H9 (cell line): ENCODE measurements at regions not wholly inside any gene's neighbourhood (a gene's known extent, or its start where the extent isn't known, plus 50 kb on each side); places are given as distances from the start of the nearest gene placed in this dataset.

Experiments
- DNase-seq: peaks from one replicate; pipeline ENCODE4 v3.0.0-alpha.2; 2017
- H2AFZ ChIP-seq: one replicate; pipeline ENCODE4 v1.6.1; 2013; ENCODE audit warnings: mild to moderate bottlenecking, low read length, control low read depth, moderate library complexity
- H2AK5ac ChIP-seq: 2 replicates; pipeline ENCODE4 v1.6.1; 2013; ENCODE audit warnings: low read length, control low read depth, mixed read lengths; ENCODE audit not compliant: insufficient read length
- H2BK120ac ChIP-seq: one replicate; pipeline ENCODE4 v1.6.1; 2013; ENCODE audit warnings: low read depth, mild to moderate bottlenecking, low read length, control low read depth, inconsistent platforms; ENCODE audit not compliant: poor library complexity, severe bottlenecking
- H2BK12ac ChIP-seq: 2 replicates; pipeline ENCODE4 v1.6.1; 2013; ENCODE audit warnings: low read length, control low read depth, mixed read lengths, low read depth; ENCODE audit not compliant: insufficient read length
- H2BK15ac ChIP-seq: 2 replicates; pipeline ENCODE4 v1.6.1; 2013; ENCODE audit warnings: low read depth, low read length, control low read depth
- H2BK20ac ChIP-seq: one replicate; pipeline ENCODE4 v1.6.1; 2013; ENCODE audit warnings: low read depth, mild to moderate bottlenecking, low read length, control low read depth, inconsistent platforms; ENCODE audit not compliant: poor library complexity, severe bottlenecking
- H2BK5ac ChIP-seq: 2 replicates; pipeline ENCODE4 v1.6.1; 2013; ENCODE audit warnings: low read length, control low read depth, mixed read lengths; ENCODE audit not compliant: insufficient read length
- H3K14ac ChIP-seq: 2 replicates; pipeline ENCODE4 v1.6.1; 2013; ENCODE audit warnings: low read length, control low read depth; ENCODE audit not compliant: insufficient read depth
- H3K18ac ChIP-seq: 2 replicates; pipeline ENCODE4 v1.6.1; 2013; ENCODE audit warnings: low read depth, mild to moderate bottlenecking, mixed read lengths, low read length, control low read depth; ENCODE audit not compliant: insufficient read length
- H3K23ac ChIP-seq: 2 replicates; pipeline ENCODE4 v1.6.1; 2013; ENCODE audit warnings: low read length, control low read depth, mixed read lengths, low read depth; ENCODE audit not compliant: insufficient read length
- H3K23me2 ChIP-seq: 2 replicates; pipeline ENCODE4 v1.6.1; 2013; ENCODE audit warnings: low read depth, mild to moderate bottlenecking, mixed read lengths, low read length, control low read depth; ENCODE audit not compliant: insufficient read length, poor library complexity, severe bottlenecking
- H3K27ac ChIP-seq: 2 replicates; pipeline ENCODE4 v1.5.1; 2013; ENCODE audit warnings: low read length, control low read depth, mixed read lengths, low read depth; ENCODE audit not compliant: insufficient read length
- H3K27me3 ChIP-seq: 2 replicates; pipeline ENCODE4 v1.6.1; 2013; ENCODE audit warnings: low read length, control low read depth, inconsistent platforms; ENCODE audit not compliant: insufficient read depth
- H3K4ac ChIP-seq: 2 replicates; pipeline ENCODE4 v1.6.1; 2013; ENCODE audit warnings: low read depth, mild to moderate bottlenecking, control low read depth, inconsistent platforms, low read length, moderate library complexity
- H3K4me1 ChIP-seq: 2 replicates; pipeline ENCODE4 v1.6.1; 2013; ENCODE audit warnings: low read length, control low read depth, inconsistent platforms; ENCODE audit not compliant: insufficient read depth
- H3K4me2 ChIP-seq: 2 replicates; pipeline ENCODE4 v1.6.1; 2013; ENCODE audit warnings: low read length, control low read depth, mixed read lengths; ENCODE audit not compliant: insufficient read length, insufficient read depth
- H3K56ac ChIP-seq: 2 replicates; pipeline ENCODE4 v1.6.1; 2013; ENCODE audit warnings: low read depth, mild to moderate bottlenecking, mixed read lengths, low read length, control low read depth; ENCODE audit not compliant: insufficient read length
- H3K79me1 ChIP-seq: 2 replicates; pipeline ENCODE4 v1.6.1; 2013; ENCODE audit warnings: low read depth, mild to moderate bottlenecking, moderate library complexity, low read length, control low read depth, inconsistent platforms; ENCODE audit not compliant: insufficient read depth, poor library complexity, severe bottlenecking
- H3K79me2 ChIP-seq: 2 replicates; pipeline ENCODE4 v1.6.1; 2013; ENCODE audit warnings: low read length, control low read depth, inconsistent platforms; ENCODE audit not compliant: insufficient read depth
- H3K9ac ChIP-seq: 2 replicates; pipeline ENCODE4 v1.6.1; 2013; ENCODE audit warnings: low read length, control low read depth, mixed read lengths; ENCODE audit not compliant: insufficient read length; ENCODE audit errors: extremely low read depth
- H3K9me3 ChIP-seq: one replicate; pipeline ENCODE4 v1.6.1; 2013; ENCODE audit warnings: low read depth, low read length, inconsistent platforms; ENCODE audit not compliant: control insufficient read depth
- H3T11ph ChIP-seq: one replicate; pipeline ENCODE4 v1.6.1; 2013; ENCODE audit warnings: mild to moderate bottlenecking, low read length, control low read depth, inconsistent platforms
- H4K20me1 ChIP-seq: one replicate; pipeline ENCODE4 v1.6.1; 2013; ENCODE audit not compliant: control insufficient read depth, insufficient read length, insufficient read depth
- H4K5ac ChIP-seq: 2 replicates; pipeline ENCODE4 v1.6.1; 2013; ENCODE audit warnings: low read depth, mild to moderate bottlenecking, mixed read lengths, low read length, control low read depth; ENCODE audit not compliant: insufficient read length
- H4K8ac ChIP-seq: replicated peaks from 2 replicates; pipeline ENCODE4 v1.6.1; 2013; ENCODE audit warnings: low read length, control low read depth, mixed read lengths, low read depth; ENCODE audit not compliant: insufficient read length
- H4K91ac ChIP-seq: 2 replicates; pipeline ENCODE4 v1.6.1; 2013; ENCODE audit warnings: low read depth, mild to moderate bottlenecking, moderate library complexity, mixed read lengths, low read length, control low read depth; ENCODE audit not compliant: insufficient read length
- H3K27ac Mint-ChIP-seq, 3 experiments: 2 replicates in 2 of 3; 3 replicates in 1 of 3; pipeline ENCODE4 v1.8.0; 2020 to 2021; ENCODE audit warnings: mixed read lengths in 3 of 3, mild to moderate bottlenecking in 1 of 3, moderate library complexity in 1 of 3
- H3K27me3 Mint-ChIP-seq: 2 replicates; pipeline ENCODE4 v1.8.0; 2021; ENCODE audit warnings: low read depth, mild to moderate bottlenecking, moderate library complexity, mixed read lengths
- H3K36me3 Mint-ChIP-seq, 3 experiments: 2 replicates in 2 of 3; 3 replicates in 1 of 3; pipeline ENCODE4 v1.8.0; 2020 to 2021; ENCODE audit warnings: low read depth in 3 of 3, mixed read lengths in 3 of 3; ENCODE audit not compliant: insufficient read depth in 1 of 3
- H3K4me1 Mint-ChIP-seq, 2 experiments: 2 replicates each; pipeline ENCODE4 v1.8.0; 2020; ENCODE audit warnings: mixed read lengths in 2 of 2
- H3K4me3 Mint-ChIP-seq, 2 experiments: 2 replicates in 1 of 2; 3 replicates in 1 of 2; pipeline ENCODE4 v1.8.0; 2020 to 2021; ENCODE audit warnings: mild to moderate bottlenecking in 2 of 2, mixed read lengths in 2 of 2, moderate library complexity in 1 of 2
- H3K9me3 Mint-ChIP-seq, 2 experiments: 2 replicates in 1 of 2; 3 replicates in 1 of 2; pipeline ENCODE4 v1.8.0; 2020; ENCODE audit warnings: mild to moderate bottlenecking in 2 of 2, mixed read lengths in 2 of 2, moderate library complexity in 1 of 2
- WGBS: extraction: QIAGEN DNeasy Blood & Tissue Kit; methylation state at CpG from one replicate; pipeline ENCODE4 v1.1.7; 2013; ENCODE audit warnings: missing lambda C conversion rate, low lambda C conversion rate, mixed read lengths; ENCODE audit not compliant: insufficient read length; ENCODE audit errors: extremely low coverage; 5-methylcytosine and 5-hydroxymethylcytosine counted together
- TF ChIP-seq, protein P1 (sequence below): fragments of 200-600 bp; sonication (generic); conservative IDR thresholded peaks from 3 replicates; pipeline ENCODE4 v1.8.0; 2021; ENCODE audit warnings: antibody characterized with exemption, mild to moderate bottlenecking

GRCh38 chr21:38725196-38726157 lies 80.3 kb upstream of the ETS2 start:
- H3K27ac ChIP-seq, result no peak overlapping the region
- no peak overlapping the region for H2BK15ac ChIP-seq
- no peak overlapping the region for H3K23ac ChIP-seq
- H3K4me2 ChIP-seq, result no peak overlapping the region
- no peak overlapping the region for H2BK20ac ChIP-seq
- H2AK5ac ChIP-seq, result no peak overlapping the region
- no peak overlapping the region for H2BK5ac ChIP-seq
- H2BK12ac ChIP-seq, result no peak overlapping the region
- H3K9ac ChIP-seq, result no peak overlapping the region
- no peak overlapping the region for H2AFZ ChIP-seq
- H3K23me2 ChIP-seq, result no peaks in the 10 kb centered on the region
- WGBS, result no CpG with 5 or more reads among the region's 5 CpGs
- H3K27me3 ChIP-seq, result no peaks in the 10 kb centered on the region
- no peak overlapping the region for H4K8ac ChIP-seq
- no peak overlapping the region for H2BK120ac ChIP-seq
- H3K27me3 Mint-ChIP-seq, result no peaks in the 10 kb centered on the region
- no peaks in the 10 kb centered on the region for H3K9me3 ChIP-seq
- no peak overlapping the region for H3T11ph ChIP-seq
- no peak overlapping the region for H3K4me3 Mint-ChIP-seq
- no peak overlapping the region for H4K5ac ChIP-seq
- H3K79me1 ChIP-seq, result no peaks in the 10 kb centered on the region
- no peak overlapping the region for H3K56ac ChIP-seq
- H3K4ac ChIP-seq, result no peak overlapping the region
- H3K27ac Mint-ChIP-seq, result no peak overlapping the region
- H4K20me1 ChIP-seq, result no peaks in the 10 kb centered on the region
- no peaks in the 10 kb centered on the region for H3K79me2 ChIP-seq
- TF ChIP-seq, protein P1, sequence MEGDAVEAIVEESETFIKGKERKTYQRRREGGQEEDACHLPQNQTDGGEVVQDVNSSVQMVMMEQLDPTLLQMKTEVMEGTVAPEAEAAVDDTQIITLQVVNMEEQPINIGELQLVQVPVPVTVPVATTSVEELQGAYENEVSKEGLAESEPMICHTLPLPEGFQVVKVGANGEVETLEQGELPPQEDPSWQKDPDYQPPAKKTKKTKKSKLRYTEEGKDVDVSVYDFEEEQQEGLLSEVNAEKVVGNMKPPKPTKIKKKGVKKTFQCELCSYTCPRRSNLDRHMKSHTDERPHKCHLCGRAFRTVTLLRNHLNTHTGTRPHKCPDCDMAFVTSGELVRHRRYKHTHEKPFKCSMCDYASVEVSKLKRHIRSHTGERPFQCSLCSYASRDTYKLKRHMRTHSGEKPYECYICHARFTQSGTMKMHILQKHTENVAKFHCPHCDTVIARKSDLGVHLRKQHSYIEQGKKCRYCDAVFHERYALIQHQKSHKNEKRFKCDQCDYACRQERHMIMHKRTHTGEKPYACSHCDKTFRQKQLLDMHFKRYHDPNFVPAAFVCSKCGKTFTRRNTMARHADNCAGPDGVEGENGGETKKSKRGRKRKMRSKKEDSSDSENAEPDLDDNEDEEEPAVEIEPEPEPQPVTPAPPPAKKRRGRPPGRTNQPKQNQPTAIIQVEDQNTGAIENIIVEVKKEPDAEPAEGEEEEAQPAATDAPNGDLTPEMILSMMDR, result no peak
- no peaks in the 10 kb centered on the region for H3K4me1 ChIP-seq
- no peak for DNase-seq
- peaks cover 12 to 15% of the 10 kb centered on the region in 2 experiments for H3K4me1 Mint-ChIP-seq
- peaks cover 0 to 11% (median 0%) of the 10 kb centered on the region in 3 experiments; a peak in 1 of 7 replicates for H3K36me3 Mint-ChIP-seq
- H3K14ac ChIP-seq, result no peak overlapping the region
- no peak overlapping the region for H4K91ac ChIP-seq
- no peak overlapping the region for H3K18ac ChIP-seq
- H3K9me3 Mint-ChIP-seq, result peaks cover 9 to 11% of the 10 kb centered on the region in 2 experiments
